Testis (tissue), 2 donors: ENCODE measurements at regions not wholly inside any gene's neighbourhood (a gene's known extent, or its start where the extent isn't known, plus 50 kb on each side); places are given as distances from the start of the nearest gene placed in this dataset.

Source experiments
- CTCF ChIP-seq, 3 experiments: fragments of 450-650 bp in 2 of 3; fragments of 200-600 bp in 1 of 3; sonication (generic) in 1 of 3; IDR thresholded peaks; one replicate each; pipeline ENCODE4 v1.5.1; 2016 to 2019; ENCODE audit warnings: antibody characterized with exemption in 3 of 3, mild to moderate bottlenecking in 2 of 3, moderate library complexity in 1 of 3
- POLR2A ChIP-seq: fragments of 450-650 bp; IDR thresholded peaks from one replicate; pipeline ENCODE4 v1.6.1; 2017; ENCODE audit warnings: antibody characterized with exemption, mild to moderate bottlenecking, moderate library complexity

GRCh38 chr16:49003022-49003421 is 278.6 kb downstream of the CBLN1 start:
- TF ChIP-seq POLR2A (no peak), CTCF (IDR thresholded peaks at IDR 0.05) (no peak)
